Esophagus squamous epithelium (tissue), 5 donors: ENCODE measurements at regions not wholly inside any gene's neighbourhood (a gene's known extent, or its start where the extent isn't known, plus 50 kb on each side); places are given as distances from the start of the nearest gene placed in this dataset.

Experiments
- DNase-seq: peaks from one replicate; lab custom pipeline; 2025; lab: John Stamatoyannopoulos, UW
- H3K27ac ChIP-seq, 4 donors: fragments of 200-600 bp; sonication (generic); one replicate each; pipeline ENCODE4 v1.5.1; 2016 to 2019; ENCODE audit warnings: mild to moderate bottlenecking in 1 of 4
- H3K27me3 ChIP-seq, 4 donors: fragments of 200-600 bp; sonication (generic); 1 replicate in 3 of 4; 2 replicates in 1 of 4; pipeline versions ENCODE4 v1.5.1 to v1.6.0; 2017 to 2021; ENCODE audit warnings: antibody characterized with exemption in 1 of 4
- H3K36me3 ChIP-seq, 3 donors: fragments of 200-600 bp; sonication (generic); one replicate each; pipeline ENCODE4 v1.5.1; 2016 to 2019
- H3K4me1 ChIP-seq, 3 donors: fragments of 200-600 bp; sonication (generic); one replicate each; pipeline ENCODE4 v1.5.1; 2017 to 2019
- H3K4me3 ChIP-seq, 4 donors: fragments of 200-600 bp; sonication (generic); 1 replicate in 3 of 4; 2 replicates in 1 of 4; pipeline ENCODE4 v1.5.1; 2016 to 2019; ENCODE audit warnings: mild to moderate bottlenecking in 2 of 4, moderate library complexity in 1 of 4
- H3K9me3 ChIP-seq, 3 donors: fragments of 200-600 bp; sonication (generic); one replicate each; pipeline ENCODE4 v1.5.1; 2016 to 2019
- CTCF ChIP-seq, 6 experiments: fragments of 450-650 bp in 4 of 6; fragments of 200-600 bp in 2 of 6; sonication (generic) in 2 of 6; IDR thresholded peaks; one replicate each; pipeline ENCODE4 v1.5.1; 2016 to 2019; ENCODE audit warnings: antibody characterized with exemption in 6 of 6, mild to moderate bottlenecking in 4 of 6, moderate library complexity in 4 of 6
- POLR2A ChIP-seq, 4 donors: fragments of 450-650 bp; IDR thresholded peaks; one replicate each; pipeline ENCODE4 v1.6.1; 2017; ENCODE audit warnings: antibody characterized with exemption in 4 of 4, mild to moderate bottlenecking in 4 of 4, moderate library complexity in 3 of 4
- WGBS, 2 donors: methylation state at CpG; one replicate each; pipeline ENCODE4 v1.1.5; 2018; 5-methylcytosine and 5-hydroxymethylcytosine counted together
- intact Hi-C: fragments of 100-400 bp; cut with DNase I; formaldehyde crosslinking; loops from one replicate; pipeline ENCODE4 v1.15.0; 2022
- donor health status: DM: yes; HTN: yes; CAD: no.

- Histone ChIP-seq H3K27ac (no peak overlapping the region), H3K4me1 (no peaks in the 10 kb centered on the region), H3K36me3 (no peaks in the 10 kb centered on the region), H3K4me3 (no peak overlapping the region), H3K27me3 (peaks cover 0 to 5% (median 0%) of the 10 kb centered on the region in 4 donors), H3K9me3 (no peaks in the 10 kb centered on the region)
- intact Hi-C loops, result no loop called here
- no peak for DNase-seq
- WGBS, 2 donors, result 76 to 91% methylated on average over 3 to 6 of the region's 8 CpGs
- TF ChIP-seq CTCF (IDR thresholded peaks at IDR 0.05) (no peak), POLR2A (IDR thresholded peaks at IDR 0.05) (no peak)
Observed at GRCh38 chr10:118915161-118915560, 114.4 kb upstream of the NANOS1 start.

DNA sequence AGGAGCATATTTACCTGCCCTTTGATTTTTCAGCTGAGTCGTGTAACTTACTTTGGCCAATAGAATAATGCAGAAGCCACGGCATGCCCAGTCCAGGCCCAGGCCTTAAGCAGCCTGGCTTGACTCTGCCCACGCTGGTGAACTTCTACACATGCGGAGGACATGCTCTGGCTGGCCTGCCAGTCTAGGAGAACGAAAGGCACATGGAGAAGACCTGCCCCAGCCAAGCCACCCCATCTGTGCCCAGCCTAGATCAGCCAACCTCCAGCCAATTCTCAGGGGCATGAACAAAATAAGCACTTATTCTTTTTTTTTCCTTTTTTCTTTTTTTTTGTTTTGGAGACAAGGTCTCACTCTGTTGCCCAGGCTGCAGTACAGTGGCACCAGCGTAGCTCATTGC, 112.7 kb upstream of the NANOS1 start:
- peaks cover 0 to 11% (median 0%) of the 10 kb centered on the region in 4 donors for H3K27me3 ChIP-seq
- intact Hi-C loops, result no loop called here
- no peak for TF ChIP-seq POLR2A (IDR thresholded peaks at IDR 0.05)
- no peak for TF ChIP-seq CTCF (IDR thresholded peaks at IDR 0.05)
- H3K9me3 ChIP-seq, result no peaks in the 10 kb centered on the region
- H3K27ac ChIP-seq, result no peak overlapping the region
- H3K4me3 ChIP-seq, result no peak overlapping the region
- DNase-seq, result no peak
- WGBS, 2 donors, result 49% methylated on average over 5 to 6 of the region's 6 CpGs
- H3K36me3 ChIP-seq, result no peaks in the 10 kb centered on the region
- H3K4me1 ChIP-seq, result no peaks in the 10 kb centered on the region

DNA sequence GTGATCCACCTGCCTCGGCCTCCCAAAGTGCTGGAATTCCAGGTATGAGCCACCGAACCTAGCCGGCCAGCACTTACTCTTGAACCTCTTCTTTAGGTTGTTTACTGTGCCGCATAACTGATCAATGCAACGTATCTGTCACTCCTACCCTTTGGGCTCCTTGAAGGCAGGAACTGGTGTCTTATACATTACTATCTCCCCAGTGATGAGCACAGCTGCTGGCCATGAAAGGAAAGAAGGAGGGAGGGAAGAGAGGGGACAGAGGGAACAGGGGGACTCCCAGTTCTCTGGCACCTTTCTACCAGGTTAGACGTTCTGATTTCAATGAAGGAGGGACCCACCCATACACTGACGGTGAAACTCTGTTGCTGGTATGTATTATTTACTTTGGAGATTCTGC, 111.8 kb upstream of the NANOS1 start:
- WGBS, 2 donors, result 86 to 91% methylated on average over 7 of the region's 7 CpGs
- H3K4me3 ChIP-seq, result no peak overlapping the region
- intact Hi-C loops, result no loop called here
- peaks cover 0 to 11% (median 0%) of the 10 kb centered on the region in 4 donors for H3K27me3 ChIP-seq
- no peaks in the 10 kb centered on the region for H3K9me3 ChIP-seq
- H3K27ac ChIP-seq, result no peak overlapping the region
- DNase-seq, result no peak
- H3K4me1 ChIP-seq, result no peaks in the 10 kb centered on the region
- no peak for TF ChIP-seq CTCF (IDR thresholded peaks at IDR 0.05)
- no peak for TF ChIP-seq POLR2A (IDR thresholded peaks at IDR 0.05)
- no peaks in the 10 kb centered on the region for H3K36me3 ChIP-seq

DNA sequence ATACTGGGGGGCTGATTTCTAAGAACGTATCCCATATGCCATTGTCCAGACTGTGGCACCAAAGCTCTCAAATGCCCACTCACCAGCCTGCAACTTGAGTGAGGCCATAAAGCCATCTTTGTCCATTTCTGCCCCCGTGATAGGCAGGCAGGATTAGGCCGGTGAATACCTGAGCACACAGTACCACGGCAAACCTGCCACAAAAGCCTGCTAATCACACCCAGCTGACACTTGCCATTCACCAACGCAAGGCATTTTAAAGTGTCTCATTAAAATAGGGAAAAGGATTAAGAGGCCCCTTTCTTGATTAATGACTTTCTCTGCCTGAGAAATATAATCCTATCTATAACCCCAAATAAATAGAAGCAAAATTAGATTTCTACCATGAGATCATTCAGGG, 111.4 kb upstream of the NANOS1 start:
- no peaks in the 10 kb centered on the region for H3K36me3 ChIP-seq
- intact Hi-C loops, result no loop called here
- DNase-seq, result no peak
- no peak overlapping the region for H3K4me3 ChIP-seq
- H3K4me1 ChIP-seq, result no peaks in the 10 kb centered on the region
- H3K27ac ChIP-seq, result no peak overlapping the region
- TF ChIP-seq CTCF (IDR thresholded peaks at IDR 0.05) (no peak), POLR2A (IDR thresholded peaks at IDR 0.05) (no peak)
- 51 to 53% methylated on average over 5 of the region's 5 CpGs for WGBS, 2 donors
- peaks cover 0 to 11% (median 0%) of the 10 kb centered on the region in 4 donors for H3K27me3 ChIP-seq
- H3K9me3 ChIP-seq, result no peaks in the 10 kb centered on the region

DNA sequence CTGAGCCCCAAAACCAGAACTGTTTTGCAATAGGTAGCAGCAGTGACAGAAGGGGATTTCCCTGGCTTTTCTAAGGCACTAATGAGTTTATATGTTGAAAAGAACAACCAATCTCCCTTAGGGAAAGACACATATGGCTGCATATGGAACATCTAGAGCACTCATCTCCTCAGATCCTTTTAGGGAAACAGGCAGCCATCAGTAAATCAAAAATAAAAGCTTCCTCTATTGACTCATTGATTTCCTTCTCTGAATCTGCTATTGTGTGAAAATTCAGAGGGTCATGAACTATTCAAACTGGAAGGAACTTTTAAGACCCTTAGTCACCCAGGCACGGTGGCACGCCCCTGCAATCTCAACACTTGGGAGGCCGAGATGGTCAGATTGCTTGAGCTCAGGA, 110.9 kb upstream of the NANOS1 start:
- DNase-seq, result no peak

More for the DNA sequence above, 110.9 kb upstream of the NANOS1 start:
- intact Hi-C loops, result no loop called here
- H3K27me3 ChIP-seq, result peaks cover 0 to 11% (median 0%) of the 10 kb centered on the region in 4 donors
- 39 to 44% methylated on average over 3 of the region's 3 CpGs for WGBS, 2 donors
- H3K27ac ChIP-seq, result no peak overlapping the region
- TF ChIP-seq POLR2A (IDR thresholded peaks at IDR 0.05) (no peak), CTCF (IDR thresholded peaks at IDR 0.05) (no peak)
- no peaks in the 10 kb centered on the region for H3K36me3 ChIP-seq
- H3K4me3 ChIP-seq, result no peak overlapping the region
- no peaks in the 10 kb centered on the region for H3K4me1 ChIP-seq
- H3K9me3 ChIP-seq, result no peaks in the 10 kb centered on the region
